HG03378 (cell line): ENCODE measurements at regions not wholly inside any gene's neighbourhood (a gene's known extent, or its start where the extent isn't known, plus 50 kb on each side); places are given as distances from the start of the nearest gene placed in this dataset.

Experiments
- ATAC-seq: cut with Tn5 transposase; IDR thresholded peaks from one replicate; pipeline ENCODE4 v1.9.1; 2021; ENCODE audit warnings: mild to moderate bottlenecking, moderate library complexity; ENCODE audit not compliant: unreplicated experiment

GRCh38 chr17:77746393-77746792, 212.1 kb upstream of the TNRC6C start:
- no peak for ATAC-seq

GRCh38 chr17:77746896-77747554, 211.5 kb upstream of the TNRC6C start:
- ATAC-seq: no peak

GRCh38 chr17:77748436-77748835, 210.1 kb upstream of the TNRC6C start:
- ATAC-seq: no peak

- no peak for ATAC-seq
These were observed 209.2 kb upstream of the TNRC6C start for GRCh38 chr17:77749321-77749751.

GRCh38 chr17:77749989-77750388, 208.5 kb upstream of the TNRC6C start:
- ATAC-seq: no peak

GRCh38 chr17:77750427-77751043, 208.0 kb upstream of the TNRC6C start:
- no peak for ATAC-seq

- no peak for ATAC-seq
These were observed 205.3 kb upstream of the TNRC6C start for GRCh38 chr17:77753246-77753645.

- no peak for ATAC-seq
These were observed 204.7 kb upstream of the TNRC6C start for GRCh38 chr17:77753691-77754245.

- ATAC-seq: no peak
These were observed 203.5 kb upstream of the TNRC6C start for GRCh38 chr17:77754956-77755355.

GRCh38 chr17:77755410-77755963, 203.0 kb upstream of the TNRC6C start:
- ATAC-seq: no peak

- ATAC-seq: no peak
These were observed 202.5 kb upstream of the TNRC6C start for GRCh38 chr17:77756028-77756427.

GRCh38 chr17:77756846-77757560, 201.5 kb upstream of the TNRC6C start:
- ATAC-seq: no peak

GRCh38 chr17:77757561-77757898, 201.0 kb upstream of the TNRC6C start:
- ATAC-seq: no peak

- no peak for ATAC-seq
These were observed 195.5 kb upstream of the TNRC6C start for GRCh38 chr17:77763023-77763422.

GRCh38 chr17:77763575-77763974, 194.9 kb upstream of the TNRC6C start:
- ATAC-seq: no peak

- ATAC-seq: no peak
These were observed 193.2 kb upstream of the TNRC6C start for GRCh38 chr17:77765292-77765691.

GRCh38 chr17:77767148-77767547, 191.4 kb upstream of the TNRC6C start:
- no peak for ATAC-seq

- ATAC-seq: no peak
These were observed 190.2 kb upstream of the TNRC6C start for GRCh38 chr17:77768248-77768852.

- ATAC-seq: no peak
These were observed 189.3 kb upstream of the TNRC6C start for GRCh38 chr17:77769215-77769614.

GRCh38 chr17:77769762-77770161, 188.7 kb upstream of the TNRC6C start:
- no peak for ATAC-seq
